ENCODE measurements at regions not wholly inside any gene's neighbourhood (a gene's known extent, or its start where the extent isn't known, plus 50 kb on each side); places are given as distances from the start of the nearest gene placed in this dataset.

- TF ChIP-seq, protein P1, sequence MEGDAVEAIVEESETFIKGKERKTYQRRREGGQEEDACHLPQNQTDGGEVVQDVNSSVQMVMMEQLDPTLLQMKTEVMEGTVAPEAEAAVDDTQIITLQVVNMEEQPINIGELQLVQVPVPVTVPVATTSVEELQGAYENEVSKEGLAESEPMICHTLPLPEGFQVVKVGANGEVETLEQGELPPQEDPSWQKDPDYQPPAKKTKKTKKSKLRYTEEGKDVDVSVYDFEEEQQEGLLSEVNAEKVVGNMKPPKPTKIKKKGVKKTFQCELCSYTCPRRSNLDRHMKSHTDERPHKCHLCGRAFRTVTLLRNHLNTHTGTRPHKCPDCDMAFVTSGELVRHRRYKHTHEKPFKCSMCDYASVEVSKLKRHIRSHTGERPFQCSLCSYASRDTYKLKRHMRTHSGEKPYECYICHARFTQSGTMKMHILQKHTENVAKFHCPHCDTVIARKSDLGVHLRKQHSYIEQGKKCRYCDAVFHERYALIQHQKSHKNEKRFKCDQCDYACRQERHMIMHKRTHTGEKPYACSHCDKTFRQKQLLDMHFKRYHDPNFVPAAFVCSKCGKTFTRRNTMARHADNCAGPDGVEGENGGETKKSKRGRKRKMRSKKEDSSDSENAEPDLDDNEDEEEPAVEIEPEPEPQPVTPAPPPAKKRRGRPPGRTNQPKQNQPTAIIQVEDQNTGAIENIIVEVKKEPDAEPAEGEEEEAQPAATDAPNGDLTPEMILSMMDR (conservative IDR thresholded peaks at IDR 0.05; ENCODE audit: low read depth, low read length): no peak
- no peak for TF ChIP-seq EZH2 (IDR thresholded peaks at IDR 0.05; ENCODE audit: borderline replicate concordance, low read depth, low read length, poor library complexity, severe bottlenecking)
Observed at GRCh38 chr10:3592424-3592823, 192.6 kb downstream of the KLF6 start.

Data from A673 (cell line).